GM12878 (cell line): ENCODE measurements at regions not wholly inside any gene's neighbourhood (a gene's known extent, or its start where the extent isn't known, plus 50 kb on each side); places are given as distances from the start of the nearest gene placed in this dataset.

Source experiments
- BHLHE40 ChIP-seq, 2 experiments: fragments of 450-650 bp in 1 of 2; IDR thresholded peaks; 2 replicates each; pipeline ENCODE4 v1.6.1; 2011 to 2017; ENCODE audit warnings: low read depth in 2 of 2, borderline replicate concordance in 1 of 2, improper control_type of control experiment in 1 of 2, low read length in 1 of 2, mild to moderate bottlenecking in 1 of 2
- BRCA1 ChIP-seq: IDR thresholded peaks from 2 replicates; pipeline ENCODE4 v1.6.1; 2011; ENCODE audit warnings: low read depth, low read length, improper control_type of control experiment
- CHD1 ChIP-seq: IDR thresholded peaks from 2 replicates; pipeline ENCODE4 v1.6.1; 2012; ENCODE audit warnings: low read depth, low read length, improper control_type of control experiment
- DPF2 ChIP-seq: fragments of 450-650 bp; IDR thresholded peaks from 2 replicates; pipeline ENCODE4 v1.6.1; 2017; ENCODE audit warnings: mild to moderate bottlenecking
- EP300 ChIP-seq, 2 experiments: fragments of 150-350 bp in 1 of 2; IDR thresholded peaks; 2 replicates each; pipeline ENCODE4 v1.6.1; 2011 to 2012; ENCODE audit warnings: low read depth in 2 of 2, low read length in 2 of 2, borderline replicate concordance in 1 of 2, improper control_type of control experiment in 1 of 2, inconsistent platforms in 1 of 2; ENCODE audit not compliant: control insufficient read depth in 1 of 2
- JUND ChIP-seq: IDR thresholded peaks from 2 replicates; pipeline ENCODE4 v1.6.1; 2012; ENCODE audit warnings: low read depth, mild to moderate bottlenecking, low read length, improper control_type of control experiment, moderate library complexity
- KLF5 ChIP-seq: fragments of 450-650 bp; IDR thresholded peaks from 2 replicates; pipeline ENCODE4 v1.6.1; 2014; ENCODE audit warnings: mild to moderate bottlenecking; ENCODE audit not compliant: partially characterized antibody
- POLR2A ChIP-seq: IDR thresholded peaks from 2 replicates; pipeline ENCODE4 v1.6.1; 2011; ENCODE audit warnings: low read depth, mild to moderate bottlenecking, low read length
- TCF7 ChIP-seq: IDR thresholded peaks from 2 replicates; pipeline ENCODE4 v1.6.1; 2014; ENCODE audit warnings: antibody characterized with exemption, borderline replicate concordance
- TF ChIP-seq, protein P1 (sequence below): IDR thresholded peaks from 2 replicates; pipeline ENCODE4 v1.6.1; 2011; ENCODE audit warnings: borderline replicate concordance, low read depth, mild to moderate bottlenecking, moderate library complexity, low read length; ENCODE audit not compliant: insufficient read depth, poor library complexity, severe bottlenecking
- TF ChIP-seq, protein P2 (sequence below): IDR thresholded peaks from 2 replicates; pipeline ENCODE4 v1.6.1; 2012; ENCODE audit warnings: low read depth, low read length, improper control_type of control experiment
- TF ChIP-seq, protein P3 (sequence below): IDR thresholded peaks from 2 replicates; pipeline ENCODE4 v1.6.1; 2012; ENCODE audit warnings: improper control_type of control experiment, low read depth, low read length; ENCODE audit not compliant: insufficient replicate concordance
- TF ChIP-seq, protein P4 (sequence below), 3 experiments: IDR thresholded peaks in 2 of 3; conservative IDR thresholded peaks in 1 of 3; 2 replicates each; pipeline ENCODE4 v1.5.1; 2011; ENCODE audit warnings: low read depth in 3 of 3, low read length in 3 of 3, mild to moderate bottlenecking in 3 of 3, control low read depth in 2 of 3, moderate library complexity in 2 of 3, inconsistent platforms in 1 of 3, mixed read lengths in 1 of 3; ENCODE audit not compliant: control insufficient read depth in 2 of 3, insufficient read depth in 1 of 3; ENCODE audit errors: extremely low read depth in 1 of 3

DNA sequence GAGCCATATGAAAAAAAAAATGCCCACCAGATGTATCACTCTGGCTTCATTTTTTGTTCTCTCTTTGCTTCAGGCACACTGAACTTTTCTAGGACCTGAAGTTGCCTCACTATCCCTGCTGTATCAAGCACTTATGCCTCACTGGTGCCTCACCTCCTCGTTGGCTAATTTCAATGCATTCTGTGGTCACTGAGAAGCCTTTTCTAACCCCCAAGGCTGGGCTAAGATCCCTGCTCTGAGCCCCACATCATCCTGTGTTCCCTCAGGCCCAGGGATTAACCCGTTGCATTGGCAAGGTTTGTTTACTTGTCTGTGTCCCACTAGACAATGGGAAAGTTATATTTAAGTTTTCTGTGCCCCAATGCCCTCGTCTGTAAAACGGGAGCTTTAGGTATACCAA, 362.7 kb downstream of the OSTF1 start:
- TF ChIP-seq, protein P1, sequence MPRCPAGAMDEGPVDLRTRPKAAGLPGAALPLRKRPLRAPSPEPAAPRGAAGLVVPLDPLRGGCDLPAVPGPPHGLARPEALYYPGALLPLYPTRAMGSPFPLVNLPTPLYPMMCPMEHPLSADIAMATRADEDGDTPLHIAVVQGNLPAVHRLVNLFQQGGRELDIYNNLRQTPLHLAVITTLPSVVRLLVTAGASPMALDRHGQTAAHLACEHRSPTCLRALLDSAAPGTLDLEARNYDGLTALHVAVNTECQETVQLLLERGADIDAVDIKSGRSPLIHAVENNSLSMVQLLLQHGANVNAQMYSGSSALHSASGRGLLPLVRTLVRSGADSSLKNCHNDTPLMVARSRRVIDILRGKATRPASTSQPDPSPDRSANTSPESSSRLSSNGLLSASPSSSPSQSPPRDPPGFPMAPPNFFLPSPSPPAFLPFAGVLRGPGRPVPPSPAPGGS, result no peak
- TF ChIP-seq JUND, result no peak
- no peak for TF ChIP-seq KLF5
- no peak for TF ChIP-seq BRCA1
- TF ChIP-seq EP300 (IDR thresholded peaks at IDR 0.05; ENCODE audit: borderline replicate concordance in 1 of 2, control insufficient read depth in 1 of 2, low read depth in 2 of 2, low read length in 2 of 2), result no peak
- TF ChIP-seq CHD1, result no peak
- TF ChIP-seq BHLHE40 (IDR thresholded peaks at IDR 0.05; ENCODE audit: borderline replicate concordance in 1 of 2, low read depth in 2 of 2, low read length in 1 of 2), result no peak
- TF ChIP-seq DPF2, result no peak
- TF ChIP-seq, protein P2, sequence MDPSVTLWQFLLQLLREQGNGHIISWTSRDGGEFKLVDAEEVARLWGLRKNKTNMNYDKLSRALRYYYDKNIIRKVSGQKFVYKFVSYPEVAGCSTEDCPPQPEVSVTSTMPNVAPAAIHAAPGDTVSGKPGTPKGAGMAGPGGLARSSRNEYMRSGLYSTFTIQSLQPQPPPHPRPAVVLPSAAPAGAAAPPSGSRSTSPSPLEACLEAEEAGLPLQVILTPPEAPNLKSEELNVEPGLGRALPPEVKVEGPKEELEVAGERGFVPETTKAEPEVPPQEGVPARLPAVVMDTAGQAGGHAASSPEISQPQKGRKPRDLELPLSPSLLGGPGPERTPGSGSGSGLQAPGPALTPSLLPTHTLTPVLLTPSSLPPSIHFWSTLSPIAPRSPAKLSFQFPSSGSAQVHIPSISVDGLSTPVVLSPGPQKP, result no peak
- no peak for TF ChIP-seq TCF7
- no peak for TF ChIP-seq POLR2A
- TF ChIP-seq, protein P3, sequence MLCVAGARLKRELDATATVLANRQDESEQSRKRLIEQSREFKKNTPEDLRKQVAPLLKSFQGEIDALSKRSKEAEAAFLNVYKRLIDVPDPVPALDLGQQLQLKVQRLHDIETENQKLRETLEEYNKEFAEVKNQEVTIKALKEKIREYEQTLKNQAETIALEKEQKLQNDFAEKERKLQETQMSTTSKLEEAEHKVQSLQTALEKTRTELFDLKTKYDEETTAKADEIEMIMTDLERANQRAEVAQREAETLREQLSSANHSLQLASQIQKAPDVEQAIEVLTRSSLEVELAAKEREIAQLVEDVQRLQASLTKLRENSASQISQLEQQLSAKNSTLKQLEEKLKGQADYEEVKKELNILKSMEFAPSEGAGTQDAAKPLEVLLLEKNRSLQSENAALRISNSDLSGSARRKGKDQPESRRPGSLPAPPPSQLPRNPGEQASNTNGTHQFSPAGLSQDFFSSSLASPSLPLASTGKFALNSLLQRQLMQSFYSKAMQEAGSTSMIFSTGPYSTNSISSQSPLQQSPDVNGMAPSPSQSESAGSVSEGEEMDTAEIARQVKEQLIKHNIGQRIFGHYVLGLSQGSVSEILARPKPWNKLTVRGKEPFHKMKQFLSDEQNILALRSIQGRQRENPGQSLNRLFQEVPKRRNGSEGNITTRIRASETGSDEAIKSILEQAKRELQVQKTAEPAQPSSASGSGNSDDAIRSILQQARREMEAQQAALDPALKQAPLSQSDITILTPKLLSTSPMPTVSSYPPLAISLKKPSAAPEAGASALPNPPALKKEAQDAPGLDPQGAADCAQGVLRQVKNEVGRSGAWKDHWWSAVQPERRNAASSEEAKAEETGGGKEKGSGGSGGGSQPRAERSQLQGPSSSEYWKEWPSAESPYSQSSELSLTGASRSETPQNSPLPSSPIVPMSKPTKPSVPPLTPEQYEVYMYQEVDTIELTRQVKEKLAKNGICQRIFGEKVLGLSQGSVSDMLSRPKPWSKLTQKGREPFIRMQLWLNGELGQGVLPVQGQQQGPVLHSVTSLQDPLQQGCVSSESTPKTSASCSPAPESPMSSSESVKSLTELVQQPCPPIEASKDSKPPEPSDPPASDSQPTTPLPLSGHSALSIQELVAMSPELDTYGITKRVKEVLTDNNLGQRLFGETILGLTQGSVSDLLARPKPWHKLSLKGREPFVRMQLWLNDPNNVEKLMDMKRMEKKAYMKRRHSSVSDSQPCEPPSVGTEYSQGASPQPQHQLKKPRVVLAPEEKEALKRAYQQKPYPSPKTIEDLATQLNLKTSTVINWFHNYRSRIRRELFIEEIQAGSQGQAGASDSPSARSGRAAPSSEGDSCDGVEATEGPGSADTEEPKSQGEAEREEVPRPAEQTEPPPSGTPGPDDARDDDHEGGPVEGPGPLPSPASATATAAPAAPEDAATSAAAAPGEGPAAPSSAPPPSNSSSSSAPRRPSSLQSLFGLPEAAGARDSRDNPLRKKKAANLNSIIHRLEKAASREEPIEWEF, result no peak
- TF ChIP-seq, protein P4, sequence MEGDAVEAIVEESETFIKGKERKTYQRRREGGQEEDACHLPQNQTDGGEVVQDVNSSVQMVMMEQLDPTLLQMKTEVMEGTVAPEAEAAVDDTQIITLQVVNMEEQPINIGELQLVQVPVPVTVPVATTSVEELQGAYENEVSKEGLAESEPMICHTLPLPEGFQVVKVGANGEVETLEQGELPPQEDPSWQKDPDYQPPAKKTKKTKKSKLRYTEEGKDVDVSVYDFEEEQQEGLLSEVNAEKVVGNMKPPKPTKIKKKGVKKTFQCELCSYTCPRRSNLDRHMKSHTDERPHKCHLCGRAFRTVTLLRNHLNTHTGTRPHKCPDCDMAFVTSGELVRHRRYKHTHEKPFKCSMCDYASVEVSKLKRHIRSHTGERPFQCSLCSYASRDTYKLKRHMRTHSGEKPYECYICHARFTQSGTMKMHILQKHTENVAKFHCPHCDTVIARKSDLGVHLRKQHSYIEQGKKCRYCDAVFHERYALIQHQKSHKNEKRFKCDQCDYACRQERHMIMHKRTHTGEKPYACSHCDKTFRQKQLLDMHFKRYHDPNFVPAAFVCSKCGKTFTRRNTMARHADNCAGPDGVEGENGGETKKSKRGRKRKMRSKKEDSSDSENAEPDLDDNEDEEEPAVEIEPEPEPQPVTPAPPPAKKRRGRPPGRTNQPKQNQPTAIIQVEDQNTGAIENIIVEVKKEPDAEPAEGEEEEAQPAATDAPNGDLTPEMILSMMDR (IDR thresholded peaks at IDR 0.05 in 2 of 3, conservative IDR thresholded peaks at IDR 0.05 in 1 of 3; ENCODE audit: control insufficient read depth in 2 of 3, extremely low read depth in 1 of 3, insufficient read depth in 1 of 3, low read depth in 3 of 3, low read length in 3 of 3), result no peak
